ENCODE measurements at regions not wholly inside any gene's neighbourhood (a gene's known extent, or its start where the extent isn't known, plus 50 kb on each side); places are given as distances from the start of the nearest gene placed in this dataset.

DNA sequence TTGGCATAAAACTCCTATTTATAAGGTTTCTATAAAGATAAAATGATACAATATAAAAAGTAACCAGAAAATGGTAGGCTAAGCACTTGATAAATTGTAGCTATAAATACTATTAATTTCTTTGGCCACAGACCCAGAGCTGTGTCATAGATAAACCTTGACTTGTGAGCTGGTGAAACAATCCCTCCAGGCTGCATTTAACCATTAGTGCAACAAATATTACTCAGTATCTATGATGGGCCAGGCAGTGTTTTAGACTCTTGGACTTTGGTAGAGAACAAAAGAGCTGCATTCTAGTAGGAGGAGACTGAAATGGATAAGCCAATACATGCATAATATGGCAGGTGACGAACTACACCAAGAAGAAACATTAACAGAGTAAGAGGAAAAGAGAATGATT lies 178.1 kb downstream of the BTG1 start:
- H3K27me3 Mint-ChIP-seq = no peaks in the 10 kb centered on the region
- H3K4me3 Mint-ChIP-seq = no peak overlapping the region
- H3K4me1 Mint-ChIP-seq = peaks cover 0 to 4% (median under 1%) of the 10 kb centered on the region in 4 donors
- no peak for DNase-seq
- H3K9me3 Mint-ChIP-seq = peaks cover 0 to 9% (median 3%) of the 10 kb centered on the region in 7 donors
- no peak for ATAC-seq (ENCODE audit: low read depth in 2 of 2)
- Histone ChIP-seq H3K4me3 (ENCODE audit: low read depth, low read length) (no peak overlapping the region), H3K4me1 (ENCODE audit: control insufficient read depth, insufficient read depth, low read length, poor library complexity, severe bottlenecking) (no peaks in the 10 kb centered on the region), H3K27ac (ENCODE audit: insufficient read depth, low read length, poor library complexity, severe bottlenecking) (no peak overlapping the region), H3K27me3 (ENCODE audit: control insufficient read depth, insufficient read depth, low read length) (no peaks in the 10 kb centered on the region), H3K9me3 (ENCODE audit: control insufficient read depth in 2 of 2, low read length in 2 of 2) (no peaks in the 10 kb centered on the region), H3K36me3 (ENCODE audit: control insufficient read depth, insufficient read depth, low read length) (no peaks in the 10 kb centered on the region)
- peaks cover 3% of the 10 kb centered on the region for H3K36me3 Mint-ChIP-seq
- no peak overlapping the region for H3K27ac Mint-ChIP-seq

DNA sequence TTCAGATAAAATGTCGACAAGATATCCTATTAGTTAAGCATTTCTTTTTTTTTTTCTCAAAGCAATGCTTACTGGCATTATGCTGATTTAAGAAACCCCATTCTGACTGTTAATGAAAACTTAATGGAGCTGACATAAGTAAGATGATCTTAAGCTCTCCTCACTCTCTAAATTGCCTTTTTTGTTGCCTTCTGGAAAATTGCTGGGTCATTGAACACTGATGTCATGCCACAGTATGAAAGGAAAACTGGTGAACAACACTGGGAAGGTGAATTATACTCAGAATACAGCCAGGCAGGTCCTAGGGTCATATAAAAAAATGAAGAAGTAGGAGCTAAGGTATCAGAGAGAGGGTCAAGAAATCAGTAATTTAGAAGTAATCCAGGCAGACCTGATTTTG lies 179.9 kb downstream of the BTG1 start:
- no peak overlapping the region for H3K4me3 ChIP-seq (ENCODE audit: low read depth, low read length)
- peaks cover 3% of the 10 kb centered on the region for H3K36me3 Mint-ChIP-seq

DNA sequence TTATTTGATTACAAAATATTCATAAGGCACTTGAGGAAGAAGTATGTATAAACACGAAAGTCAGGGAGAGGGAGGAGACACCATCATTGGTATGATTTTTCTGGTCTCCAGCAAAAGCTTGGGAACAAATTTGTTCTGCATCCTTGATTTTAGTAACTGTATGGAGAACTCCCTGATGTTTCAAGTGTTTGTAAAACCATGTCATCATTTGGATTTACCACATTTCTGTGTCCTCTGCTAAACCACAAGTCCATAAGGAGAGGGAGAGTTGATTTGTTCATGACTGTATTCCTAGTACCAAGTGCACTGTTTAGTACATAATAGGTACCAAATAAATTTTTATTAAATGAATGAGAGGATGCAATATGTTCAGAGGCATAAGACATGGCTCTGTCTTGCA lies 181.1 kb downstream of the BTG1 start:
- H3K4me1 Mint-ChIP-seq = peaks cover 0 to 6% (median 2%) of the 10 kb centered on the region in 4 donors
- H3K4me3 Mint-ChIP-seq = no peak overlapping the region
- ATAC-seq (ENCODE audit: low read depth in 2 of 2) = no peak
- H3K27me3 Mint-ChIP-seq = no peaks in the 10 kb centered on the region
- Histone ChIP-seq H3K36me3 (ENCODE audit: control insufficient read depth, insufficient read depth, low read length) (no peaks in the 10 kb centered on the region), H3K4me3 (ENCODE audit: low read depth, low read length) (no peak overlapping the region), H3K4me1 (ENCODE audit: control insufficient read depth, insufficient read depth, low read length, poor library complexity, severe bottlenecking) (no peaks in the 10 kb centered on the region), H3K9me3 (ENCODE audit: control insufficient read depth in 2 of 2, low read length in 2 of 2) (no peaks in the 10 kb centered on the region), H3K27me3 (ENCODE audit: control insufficient read depth, insufficient read depth, low read length) (no peaks in the 10 kb centered on the region), H3K27ac (ENCODE audit: insufficient read depth, low read length, poor library complexity, severe bottlenecking) (no peak overlapping the region)
- peaks cover 3% of the 10 kb centered on the region for H3K36me3 Mint-ChIP-seq
- no peak overlapping the region for H3K27ac Mint-ChIP-seq
- no peak for DNase-seq
- H3K9me3 Mint-ChIP-seq = peaks cover 0 to 4% (median 0%) of the 10 kb centered on the region in 7 donors

More for the DNA sequence above, 179.9 kb downstream of the BTG1 start:
- H3K27me3 ChIP-seq (ENCODE audit: control insufficient read depth, insufficient read depth, low read length) = no peaks in the 10 kb centered on the region
- H3K4me1 ChIP-seq (ENCODE audit: control insufficient read depth, insufficient read depth, low read length, poor library complexity, severe bottlenecking) = no peaks in the 10 kb centered on the region
- Mint-ChIP-seq H3K27ac (no peak overlapping the region), H3K9me3 (peaks cover 0 to 9% (median 3%) of the 10 kb centered on the region in 7 donors), H3K4me1 (peaks cover 0 to 4% (median under 1%) of the 10 kb centered on the region in 4 donors), H3K27me3 (no peaks in the 10 kb centered on the region), H3K4me3 (no peak overlapping the region)
- H3K27ac ChIP-seq (ENCODE audit: insufficient read depth, low read length, poor library complexity, severe bottlenecking) = no peak overlapping the region
- H3K9me3 ChIP-seq (ENCODE audit: control insufficient read depth in 2 of 2, low read length in 2 of 2) = no peaks in the 10 kb centered on the region
- no peak for DNase-seq
- no peaks in the 10 kb centered on the region for H3K36me3 ChIP-seq (ENCODE audit: control insufficient read depth, insufficient read depth, low read length)
- ATAC-seq (ENCODE audit: low read depth in 2 of 2) = no peak

DNA sequence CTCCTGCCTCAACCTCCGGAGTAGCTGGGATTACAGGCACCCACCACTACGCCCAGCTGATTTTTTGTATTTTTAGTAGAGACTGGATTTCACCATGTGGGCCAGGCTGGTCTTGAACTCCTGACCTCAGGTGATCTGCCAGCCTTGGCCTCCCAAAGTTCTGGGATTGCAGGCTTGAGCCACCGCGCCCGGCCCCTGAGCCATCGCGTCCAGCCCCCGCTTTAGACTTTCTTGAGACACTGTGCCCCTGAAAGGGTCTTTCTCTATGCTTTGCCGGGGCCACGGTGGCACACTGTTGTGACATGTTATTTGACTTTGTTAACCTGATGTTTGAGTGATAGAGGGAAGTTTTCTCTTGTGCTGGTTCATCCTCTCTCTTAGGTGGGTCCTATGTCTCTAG lies 186.4 kb downstream of the BTG1 start:
- peaks cover 0 to 10% (median 2%) of the 10 kb centered on the region in 4 donors for H3K4me1 Mint-ChIP-seq
- H3K9me3 ChIP-seq (ENCODE audit: control insufficient read depth in 2 of 2, low read length in 2 of 2) = no peaks in the 10 kb centered on the region
- no peak overlapping the region for H3K4me3 ChIP-seq (ENCODE audit: low read depth, low read length)
- H3K4me1 ChIP-seq (ENCODE audit: control insufficient read depth, insufficient read depth, low read length, poor library complexity, severe bottlenecking) = no peaks in the 10 kb centered on the region
- H3K27me3 ChIP-seq (ENCODE audit: control insufficient read depth, insufficient read depth, low read length) = no peaks in the 10 kb centered on the region
- H3K27me3 Mint-ChIP-seq = no peaks in the 10 kb centered on the region
- H3K27ac ChIP-seq (ENCODE audit: insufficient read depth, low read length, poor library complexity, severe bottlenecking) = no peak overlapping the region
- no peak overlapping the region for H3K27ac Mint-ChIP-seq
- H3K4me3 Mint-ChIP-seq = no peak overlapping the region
- DNase-seq (no peak), ATAC-seq (ENCODE audit: low read depth in 2 of 2) (no peak)
- no peaks in the 10 kb centered on the region for H3K36me3 ChIP-seq (ENCODE audit: control insufficient read depth, insufficient read depth, low read length)
- peaks cover 0 to 5% (median 0%) of the 10 kb centered on the region in 7 donors for H3K9me3 Mint-ChIP-seq
- H3K36me3 Mint-ChIP-seq = peaks cover 5% of the 10 kb centered on the region

- no peaks in the 10 kb centered on the region for H3K36me3 ChIP-seq (ENCODE audit: control insufficient read depth, insufficient read depth, low read length)
- no peak overlapping the region for H3K4me3 Mint-ChIP-seq
- H3K4me1 Mint-ChIP-seq = peaks cover 0 to 10% (median 2%) of the 10 kb centered on the region in 4 donors
- H3K27ac Mint-ChIP-seq = no peak overlapping the region
- no peak overlapping the region for H3K4me3 ChIP-seq (ENCODE audit: low read depth, low read length)
- no peak overlapping the region for H3K27ac ChIP-seq (ENCODE audit: insufficient read depth, low read length, poor library complexity, severe bottlenecking)
- H3K36me3 Mint-ChIP-seq = peaks cover 5% of the 10 kb centered on the region
- no peak for ATAC-seq (ENCODE audit: low read depth in 2 of 2)
- no peak for DNase-seq
- no peaks in the 10 kb centered on the region for H3K4me1 ChIP-seq (ENCODE audit: control insufficient read depth, insufficient read depth, low read length, poor library complexity, severe bottlenecking)
- no peaks in the 10 kb centered on the region for H3K27me3 ChIP-seq (ENCODE audit: control insufficient read depth, insufficient read depth, low read length)
- no peaks in the 10 kb centered on the region for H3K27me3 Mint-ChIP-seq
- H3K9me3 ChIP-seq (ENCODE audit: control insufficient read depth in 2 of 2, low read length in 2 of 2) = no peaks in the 10 kb centered on the region
- H3K9me3 Mint-ChIP-seq = peaks cover 0 to 5% (median 0%) of the 10 kb centered on the region in 7 donors
Observed at GRCh38 chr12:91958816-91959215, 186.8 kb downstream of the BTG1 start.

GRCh38 chr12:91954747-91955146 lies 190.9 kb downstream of the BTG1 start:
- Histone ChIP-seq H3K27ac (ENCODE audit: insufficient read depth, low read length, poor library complexity, severe bottlenecking) (no peak overlapping the region), H3K4me3 (ENCODE audit: low read depth, low read length) (no peak overlapping the region), H3K9me3 (ENCODE audit: control insufficient read depth in 2 of 2, low read length in 2 of 2) (no peaks in the 10 kb centered on the region), H3K4me1 (ENCODE audit: control insufficient read depth, insufficient read depth, low read length, poor library complexity, severe bottlenecking) (no peaks in the 10 kb centered on the region), H3K27me3 (ENCODE audit: control insufficient read depth, insufficient read depth, low read length) (no peaks in the 10 kb centered on the region), H3K36me3 (ENCODE audit: control insufficient read depth, insufficient read depth, low read length) (no peaks in the 10 kb centered on the region)
- ATAC-seq (ENCODE audit: low read depth in 2 of 2) (no peak), DNase-seq (no peak)
- peak overlapping the region in 1 of 3 donors; percentile 43 for H3K27ac Mint-ChIP-seq
- no peaks in the 10 kb centered on the region for H3K27me3 Mint-ChIP-seq
- peaks cover 0 to 16% (median 3%) of the 10 kb centered on the region in 4 donors for H3K4me1 Mint-ChIP-seq
- H3K9me3 Mint-ChIP-seq = peaks cover 0 to 5% (median 0%) of the 10 kb centered on the region in 7 donors
- H3K36me3 Mint-ChIP-seq = peaks cover 5% of the 10 kb centered on the region
- no peak overlapping the region for H3K4me3 Mint-ChIP-seq

- Histone ChIP-seq H3K36me3 (ENCODE audit: control insufficient read depth, insufficient read depth, low read length) (no peaks in the 10 kb centered on the region), H3K4me1 (ENCODE audit: control insufficient read depth, insufficient read depth, low read length, poor library complexity, severe bottlenecking) (no peaks in the 10 kb centered on the region), H3K4me3 (ENCODE audit: low read depth, low read length) (no peak overlapping the region), H3K9me3 (ENCODE audit: control insufficient read depth in 2 of 2, low read length in 2 of 2) (no peaks in the 10 kb centered on the region), H3K27me3 (ENCODE audit: control insufficient read depth, insufficient read depth, low read length) (no peaks in the 10 kb centered on the region), H3K27ac (ENCODE audit: insufficient read depth, low read length, poor library complexity, severe bottlenecking) (no peak overlapping the region)
- no peak for ATAC-seq (ENCODE audit: low read depth in 2 of 2)
- peaks cover 0 to 18% (median 5%) of the 10 kb centered on the region in 4 donors for H3K4me1 Mint-ChIP-seq
- H3K27ac Mint-ChIP-seq = peak overlapping the region in 1 of 3 donors; percentile 43
- H3K36me3 Mint-ChIP-seq = peaks cover 5% of the 10 kb centered on the region
- H3K27me3 Mint-ChIP-seq = no peaks in the 10 kb centered on the region
- peaks cover 0 to 5% (median 0%) of the 10 kb centered on the region in 7 donors for H3K9me3 Mint-ChIP-seq
- DNase-seq = no peak
- H3K4me3 Mint-ChIP-seq = no peak overlapping the region
Observed at GRCh38 chr12:91954326-91954725, 191.3 kb downstream of the BTG1 start.

DNA sequence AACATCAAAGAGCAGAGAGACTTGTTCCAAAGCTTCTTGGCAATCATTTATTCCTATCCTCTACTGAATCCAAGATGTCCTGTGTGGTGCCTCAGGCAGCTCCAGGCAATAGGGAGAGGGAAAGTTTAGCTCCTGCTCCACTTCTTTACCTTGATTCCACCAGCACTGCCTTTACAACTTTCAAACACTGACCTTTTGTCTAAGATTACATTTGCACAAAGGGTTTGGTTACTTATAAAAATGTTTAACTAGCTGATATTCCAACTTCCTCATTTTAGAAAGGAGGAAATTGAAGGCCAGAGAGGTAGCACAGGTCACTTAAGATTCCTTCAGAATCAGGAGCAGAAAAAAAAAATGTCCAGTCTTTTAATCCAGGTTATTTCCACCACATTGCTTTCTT lies 192.7 kb downstream of the BTG1 start:
- Mint-ChIP-seq H3K9me3 (peaks cover 0 to 5% (median 0%) of the 10 kb centered on the region in 7 donors), H3K27ac (peak overlapping the region in 1 of 3 donors; percentile 65), H3K4me1 (peaks cover 0 to 21% (median 16%) of the 10 kb centered on the region in 4 donors), H3K27me3 (no peaks in the 10 kb centered on the region), H3K36me3 (peaks cover 5% of the 10 kb centered on the region), H3K4me3 (no peak overlapping the region)
- DNase-seq = no peak
- Histone ChIP-seq H3K4me3 (ENCODE audit: low read depth, low read length) (no peak overlapping the region), H3K4me1 (ENCODE audit: control insufficient read depth, insufficient read depth, low read length, poor library complexity, severe bottlenecking) (peaks cover 6% of the 10 kb centered on the region), H3K9me3 (ENCODE audit: control insufficient read depth in 2 of 2, low read length in 2 of 2) (no peaks in the 10 kb centered on the region), H3K27me3 (ENCODE audit: control insufficient read depth, insufficient read depth, low read length) (no peaks in the 10 kb centered on the region), H3K36me3 (ENCODE audit: control insufficient read depth, insufficient read depth, low read length) (no peaks in the 10 kb centered on the region), H3K27ac (ENCODE audit: insufficient read depth, low read length, poor library complexity, severe bottlenecking) (no peak overlapping the region)
- no peak for ATAC-seq (ENCODE audit: low read depth in 2 of 2)
